HTR-8/SVneo (cell line): ENCODE measurements at regions not wholly inside any gene's neighbourhood (a gene's known extent, or its start where the extent isn't known, plus 50 kb on each side); places are given as distances from the start of the nearest gene placed in this dataset.
"Not testable (repeated sequence)": the region's sequence is repeated elsewhere in the genome, so short reads cannot be mapped to it uniquely, and the experiment has no call there.

Experiments
- DNase-seq: peaks from one replicate; pipeline ENCODE4 v3.0.0; 2011; ENCODE audit warnings: low spot score, mixed read lengths; ENCODE audit not compliant: insufficient read length
- FAIRE-seq: peaks from 2 replicates; lab custom pipeline; 2011; peaks lifted over from hg19 to GRCh38; lab: Jason Lieb, UNC

DNA sequence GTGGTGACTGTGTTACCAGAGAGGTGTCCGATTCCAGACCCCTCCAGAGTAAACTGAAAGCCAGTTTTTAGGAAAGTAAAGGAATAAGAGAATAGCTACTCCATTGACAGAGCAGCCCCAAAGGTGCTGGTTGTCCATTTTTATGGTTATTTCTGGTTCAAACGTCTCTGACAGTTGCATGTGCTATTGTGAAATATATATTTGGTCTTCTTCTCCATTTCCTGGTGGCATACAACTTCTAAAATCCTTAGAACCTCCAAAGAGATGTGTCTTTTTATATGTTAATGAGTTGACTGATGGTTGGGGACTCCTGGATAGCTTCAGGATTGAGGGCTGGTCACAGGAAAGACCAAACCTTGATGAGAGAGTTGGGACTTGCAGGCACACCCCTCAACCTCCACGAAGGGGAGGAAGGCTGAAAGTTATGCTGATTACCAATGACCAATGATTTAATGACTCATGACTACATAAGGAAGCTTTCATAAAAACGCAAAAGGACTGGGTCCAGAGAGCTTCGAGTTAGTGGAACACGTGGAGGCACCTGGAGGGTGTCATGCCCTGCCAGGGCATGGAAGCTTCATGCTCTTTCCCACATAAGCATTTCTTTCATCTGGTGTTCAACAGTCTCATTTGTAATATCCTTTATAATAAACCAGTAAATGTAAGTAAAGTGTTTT, 100.7 kb downstream of the SLC16A1 start:
- FAIRE-seq, result no peak

DNA sequence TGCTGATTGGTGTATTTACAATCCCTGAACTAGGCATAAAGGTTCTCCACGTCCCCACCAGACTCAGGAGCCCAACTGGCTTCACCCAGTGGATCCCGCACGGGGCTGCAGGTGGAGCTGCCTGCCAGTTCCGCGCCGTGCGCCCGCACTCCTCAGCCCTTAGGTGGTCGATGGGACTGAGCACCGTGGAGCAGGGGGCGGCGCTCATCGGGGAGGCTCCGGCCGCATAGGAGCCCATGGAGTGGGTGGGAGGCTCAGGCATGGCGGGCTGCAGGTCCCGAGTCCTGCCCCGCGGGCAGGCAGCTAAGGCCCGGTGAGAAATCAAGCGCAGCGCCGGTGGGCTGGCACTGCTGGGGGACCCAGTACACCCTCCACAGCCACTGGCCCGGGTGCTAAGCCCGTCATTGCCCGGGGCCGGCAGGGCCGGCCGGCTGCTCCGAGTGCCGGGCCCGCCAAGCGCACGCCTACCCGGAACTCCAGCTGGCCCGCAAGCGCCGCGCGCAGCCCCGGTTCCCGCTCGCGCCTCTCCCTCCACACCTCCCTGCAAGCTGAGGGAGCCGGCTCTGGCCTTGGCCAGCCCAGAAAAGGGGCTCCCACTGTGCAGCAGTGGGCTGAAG, 101.5 kb downstream of the SLC16A1 start:
- DNase-seq, FAIRE-seq: not testable (repeated sequence)

More for the DNA sequence above, 100.7 kb downstream of the SLC16A1 start:
- no peak for DNase-seq

DNA sequence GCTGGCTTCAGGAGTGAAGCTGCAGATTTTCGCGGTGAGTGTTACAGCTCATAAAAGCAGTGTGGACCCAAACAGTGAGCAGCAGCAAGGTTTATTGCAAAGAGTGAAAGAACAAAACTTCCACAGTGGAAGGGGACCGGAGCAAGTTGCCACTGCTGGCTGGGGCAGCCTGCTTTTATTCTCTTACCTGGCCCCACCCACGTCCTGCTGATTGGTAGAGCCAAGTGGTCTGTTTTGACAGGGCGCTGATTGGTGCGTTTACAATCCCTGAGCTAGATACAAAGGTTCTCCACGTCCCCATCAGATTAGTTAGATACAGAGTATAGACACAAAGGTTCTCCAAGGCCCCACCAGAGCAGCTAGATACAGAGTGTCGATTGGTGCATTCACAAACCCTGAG, 102.1 kb downstream of the SLC16A1 start:
- FAIRE-seq, DNase-seq: not testable (repeated sequence)

DNA sequence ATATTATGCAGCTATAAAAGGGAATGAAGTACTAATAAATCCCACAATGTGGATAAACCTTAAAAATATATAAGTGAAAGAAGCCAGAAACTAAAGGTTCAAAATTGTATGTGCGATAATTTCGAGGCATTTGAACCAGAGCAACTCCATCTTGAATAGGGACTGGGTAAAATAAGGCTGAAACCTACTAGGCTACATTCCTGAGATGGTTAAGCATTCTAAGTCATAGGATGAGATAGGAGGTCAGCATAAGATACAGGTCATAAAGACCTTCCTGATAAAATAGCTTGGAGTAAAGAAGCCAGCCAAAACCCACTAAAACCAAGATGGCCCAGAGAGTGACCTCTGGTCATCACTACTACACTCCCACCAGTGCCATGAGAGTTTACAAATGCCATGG, 103.1 kb downstream of the SLC16A1 start:
- DNase-seq (no peak), FAIRE-seq (no peak)

DNA sequence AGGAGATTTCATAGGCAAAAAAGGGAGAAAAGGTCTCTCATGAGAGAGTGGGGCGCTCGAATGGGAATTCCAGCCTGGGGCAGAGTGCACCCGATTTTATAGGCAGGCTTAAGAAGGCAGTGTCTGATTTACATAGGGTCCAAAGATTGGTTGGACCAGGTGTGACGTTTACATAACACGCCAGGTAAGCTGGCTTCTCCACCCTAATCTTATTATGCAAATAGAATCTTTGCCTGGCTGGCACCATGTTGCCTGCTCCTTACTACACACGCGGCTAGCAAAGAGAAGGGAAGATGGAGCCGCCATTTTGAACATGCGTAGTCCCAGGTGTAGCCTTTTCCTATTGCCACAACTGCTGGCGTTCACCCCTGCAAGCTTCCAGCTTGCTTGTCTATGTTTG, 103.7 kb downstream of the SLC16A1 start:
- no peak for FAIRE-seq
- DNase-seq, result no peak

DNA sequence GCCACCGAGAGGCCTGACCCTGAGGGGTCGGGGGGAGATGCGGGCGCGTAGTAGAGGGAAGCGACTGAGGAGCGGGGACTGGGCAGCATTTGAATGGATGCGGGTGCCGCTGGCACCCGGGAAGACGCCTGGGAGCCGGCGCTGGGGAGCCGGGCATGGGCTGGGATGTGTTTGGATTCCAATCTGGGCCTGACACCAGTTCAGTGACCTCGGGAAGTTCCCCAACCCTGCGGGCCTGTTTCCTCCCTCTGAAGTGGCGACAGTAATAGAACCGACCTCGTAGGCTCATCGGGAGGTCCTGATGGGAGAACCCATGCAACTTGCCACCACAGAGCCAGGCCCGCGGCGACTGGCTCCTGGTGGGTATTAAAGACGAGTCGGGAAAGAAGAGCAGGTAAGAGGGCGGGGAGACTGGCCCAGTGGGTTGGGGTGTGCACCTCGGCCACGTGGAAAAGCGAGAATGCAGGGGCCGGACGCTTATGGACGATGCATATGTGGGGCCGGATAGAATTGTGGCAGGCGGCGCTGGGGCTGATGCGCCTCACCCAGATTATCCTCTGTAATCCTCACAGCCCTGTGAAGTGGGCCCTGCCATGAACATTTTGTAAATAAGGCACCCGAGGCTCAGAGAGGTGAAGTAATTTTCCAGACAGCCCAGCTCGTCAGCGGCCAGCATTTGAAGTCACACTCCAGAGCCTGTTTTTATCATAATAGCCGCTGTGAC, 105.8 kb downstream of the SLC16A1 start:
- no peak for DNase-seq
- FAIRE-seq, result no peak

DNA sequence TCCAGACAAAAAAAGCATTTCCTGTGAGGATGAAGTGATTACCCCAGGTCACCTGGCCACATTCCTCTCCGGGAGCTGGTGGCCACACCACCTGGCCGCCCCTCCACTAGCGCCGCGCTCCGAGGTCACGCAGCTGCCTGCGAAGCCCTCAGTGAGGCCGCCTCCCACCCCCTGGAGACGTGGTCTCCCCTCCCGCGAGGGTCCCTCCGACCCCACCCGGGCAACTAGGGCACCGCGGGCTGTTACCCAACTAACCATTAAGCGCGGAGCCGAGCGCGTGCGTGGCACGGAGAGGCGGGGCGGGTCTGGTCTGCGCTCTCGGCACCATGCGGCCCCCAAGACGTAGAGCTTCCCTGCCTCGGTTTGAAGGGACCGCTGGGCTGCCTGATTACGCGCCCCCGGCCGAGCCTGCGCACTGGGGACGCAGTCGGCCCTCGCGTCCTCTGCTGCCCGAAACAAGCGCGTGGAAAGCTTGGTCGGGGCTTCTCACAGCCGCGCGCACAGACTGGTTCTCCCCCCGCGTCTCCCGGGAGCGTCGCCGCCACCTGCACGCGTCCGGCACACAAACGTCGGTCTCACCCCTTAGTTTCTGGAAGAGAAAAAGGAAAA, 106.5 kb downstream of the SLC16A1 start:
- no peak for FAIRE-seq
- DNase-seq, result peak; percentile 51

DNA sequence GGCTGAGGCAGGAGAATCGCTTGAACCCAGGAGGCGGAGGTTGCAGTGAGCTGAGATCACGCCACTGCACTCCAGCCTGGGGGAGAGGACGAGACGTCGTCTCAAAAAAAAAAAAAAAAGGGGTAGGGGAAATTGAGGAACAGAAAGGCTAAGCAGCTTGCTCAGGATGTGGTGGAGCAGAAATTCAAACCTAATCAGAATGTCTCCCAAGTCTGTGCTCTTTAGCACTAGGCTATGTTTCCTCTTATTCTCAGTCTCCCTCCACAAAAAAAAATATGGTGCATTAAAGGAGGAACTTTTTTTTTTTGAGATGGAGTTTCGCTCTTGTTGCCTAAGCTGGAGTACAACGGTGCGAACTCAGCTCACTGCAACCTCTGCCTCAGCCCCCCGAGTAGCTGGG, 114.2 kb downstream of the SLC16A1 start:
- DNase-seq (no peak), FAIRE-seq (no peak)

DNA sequence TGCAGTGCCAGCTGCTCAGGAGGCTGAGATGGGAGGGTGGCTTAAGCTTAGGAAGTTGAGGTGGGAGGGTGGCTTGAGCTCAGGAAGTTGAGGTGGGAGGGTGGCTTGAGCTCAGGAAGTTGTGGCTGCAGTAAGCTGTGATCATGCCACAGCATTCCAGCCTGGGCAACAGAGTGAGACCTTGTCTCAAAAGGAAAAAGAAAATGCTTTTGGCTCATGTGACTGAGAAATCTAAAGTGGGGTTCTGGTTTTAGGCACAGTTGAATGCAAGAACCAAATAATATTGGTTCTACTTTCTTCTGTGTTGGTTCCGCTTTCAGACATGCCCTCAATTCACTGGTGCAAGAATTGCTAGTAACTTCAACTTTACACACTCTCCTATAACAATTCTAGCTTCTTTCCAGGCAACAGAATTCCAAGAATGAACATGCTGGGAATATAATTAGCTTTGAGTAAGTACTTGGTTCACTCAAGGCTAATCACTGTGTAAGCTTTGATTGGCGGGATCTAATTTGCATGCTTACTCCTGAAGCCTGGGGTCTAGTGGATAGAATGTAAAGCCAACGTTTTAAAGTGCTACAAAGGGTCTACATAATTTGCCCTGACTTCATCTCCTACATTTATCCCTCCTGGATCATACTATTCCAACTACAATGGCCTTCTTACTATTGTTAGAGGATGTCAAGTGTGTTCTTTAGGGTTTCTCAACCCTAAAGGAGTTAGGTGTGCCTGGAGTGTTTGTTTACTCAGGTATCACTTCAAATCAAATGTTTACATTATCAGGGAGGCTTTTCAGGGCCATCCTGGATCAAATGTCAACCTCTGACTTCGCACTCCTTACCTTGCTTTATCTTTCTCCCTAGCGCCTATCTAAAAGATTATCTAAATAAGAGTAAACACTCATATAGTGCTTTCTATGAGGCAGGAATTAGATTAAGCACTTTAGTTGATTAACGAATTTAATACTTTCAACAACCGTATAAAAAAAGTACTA, 115.1 kb downstream of the SLC16A1 start:
- FAIRE-seq, result no peak
- no peak for DNase-seq

DNA sequence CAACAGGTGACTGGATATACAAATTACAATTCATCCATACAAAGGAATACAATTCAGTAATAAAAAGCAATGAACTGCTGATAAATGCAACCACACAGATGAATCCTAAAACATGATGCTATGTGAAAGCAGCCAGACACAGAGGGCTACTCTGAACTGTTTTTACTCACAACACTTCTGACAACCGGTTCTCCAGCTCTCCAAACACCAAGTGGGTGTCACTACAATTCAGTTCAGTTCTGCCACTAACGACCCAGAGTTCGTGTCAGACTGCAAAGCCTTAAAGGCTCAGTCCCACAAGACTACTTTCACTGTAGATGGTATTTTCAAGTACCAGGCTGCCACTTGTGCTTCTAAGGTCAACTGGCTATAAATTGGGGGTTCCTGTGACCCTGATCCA, 119.4 kb downstream of the SLC16A1 start:
- FAIRE-seq, result no peak
- no peak for DNase-seq

DNA sequence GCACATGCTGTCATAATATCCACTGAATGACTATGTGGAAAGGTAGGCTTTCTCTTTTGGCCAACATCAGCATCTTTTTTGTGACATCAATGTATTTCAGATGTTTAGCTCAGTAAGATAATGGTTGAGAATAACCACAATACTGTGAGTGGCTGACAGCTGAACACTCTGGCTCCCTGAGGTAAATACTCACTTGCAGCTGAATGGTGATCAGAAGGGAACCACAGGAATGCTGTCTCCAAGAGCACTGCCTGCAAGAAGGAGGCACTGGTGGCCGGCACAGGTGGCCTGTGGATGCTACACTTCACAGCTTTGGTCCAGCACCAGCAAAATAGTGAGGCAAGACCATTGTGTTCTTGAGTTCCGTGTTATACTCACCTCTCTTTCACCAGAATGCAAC, 118.7 kb upstream of the PPM1J start:
- DNase-seq, result no peak
- no peak for FAIRE-seq

DNA sequence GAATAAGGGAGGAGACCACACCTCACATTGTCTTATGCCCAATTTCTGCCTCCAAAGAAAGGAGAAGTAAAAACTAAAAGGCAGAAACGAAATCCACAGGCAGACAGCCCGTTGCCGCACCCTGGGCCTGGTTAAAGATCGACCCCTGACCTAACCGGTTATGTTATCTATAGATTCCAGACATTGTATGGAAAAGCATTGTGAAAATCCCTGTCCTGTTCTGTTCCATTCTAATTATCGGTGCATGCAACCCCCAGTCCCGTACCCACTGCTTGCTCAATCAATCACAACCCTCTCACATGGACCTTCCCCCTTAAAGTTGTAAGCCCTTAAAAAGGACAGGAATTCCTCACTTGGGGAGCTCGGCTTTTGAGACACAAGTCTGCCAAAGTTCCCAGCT, 117.1 kb upstream of the PPM1J start:
- FAIRE-seq, result not testable (repeated sequence)

DNA sequence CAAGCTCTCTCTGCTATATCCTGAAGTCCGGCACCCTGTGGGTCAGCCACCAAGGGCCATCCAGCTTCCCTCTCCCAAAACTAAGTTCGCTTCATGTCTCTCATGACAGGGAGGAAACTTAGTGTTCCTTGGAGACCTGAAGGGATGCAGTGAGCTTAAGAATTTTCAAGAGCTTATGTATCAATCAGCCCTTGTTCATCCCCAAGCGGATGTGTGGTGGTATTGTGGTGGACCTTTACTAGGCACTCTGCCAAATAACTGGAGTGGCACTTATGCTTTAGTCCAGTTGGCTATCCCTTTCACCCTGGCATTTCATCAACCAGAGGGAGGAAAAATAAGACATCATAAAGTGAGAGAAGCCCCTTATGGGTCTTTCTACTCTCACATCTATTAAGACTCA, 114.6 kb upstream of the PPM1J start:
- not testable (repeated sequence) for DNase-seq, FAIRE-seq

More for the DNA sequence above, 117.1 kb upstream of the PPM1J start:
- not testable (repeated sequence) for DNase-seq

DNA sequence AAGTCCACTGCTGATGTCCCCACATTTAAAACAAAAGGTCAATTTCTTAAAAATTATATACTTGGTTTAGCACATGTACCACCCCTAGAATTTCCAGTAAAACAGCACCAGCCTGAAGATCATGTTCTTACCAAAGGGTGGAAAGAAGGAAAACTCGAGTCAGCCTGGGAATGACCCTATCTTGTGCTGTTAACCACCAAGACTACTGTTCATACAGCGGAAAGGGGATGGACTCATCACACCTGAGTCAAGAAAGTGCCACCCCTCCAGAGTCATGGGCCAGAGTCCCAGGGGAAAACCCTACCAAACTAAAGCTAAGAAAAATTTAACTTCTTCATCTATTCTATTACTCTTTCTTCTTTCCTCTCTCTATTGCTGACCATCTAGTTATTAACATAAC, 113.6 kb upstream of the PPM1J start:
- FAIRE-seq (no peak), DNase-seq (no peak)

DNA sequence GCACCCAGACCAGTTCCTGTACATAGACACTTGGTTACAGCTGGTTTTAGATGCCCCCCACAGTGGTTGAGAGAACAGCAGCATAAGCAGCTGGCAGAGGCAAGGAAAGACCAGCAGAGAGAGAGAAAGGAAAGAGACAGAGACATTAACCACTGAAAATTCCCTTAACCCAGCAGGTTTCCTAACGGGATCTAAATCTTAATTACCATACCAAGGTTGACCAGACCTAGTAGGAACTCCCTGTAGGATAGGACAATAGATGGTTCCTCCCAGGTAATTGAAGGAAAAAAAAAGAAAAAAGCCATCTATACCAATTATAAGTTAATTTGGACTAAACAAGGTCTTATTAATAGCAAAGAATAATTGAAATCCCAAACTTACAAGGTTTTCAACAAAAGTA, 112.3 kb upstream of the PPM1J start:
- DNase-seq, FAIRE-seq: not testable (repeated sequence)

DNA sequence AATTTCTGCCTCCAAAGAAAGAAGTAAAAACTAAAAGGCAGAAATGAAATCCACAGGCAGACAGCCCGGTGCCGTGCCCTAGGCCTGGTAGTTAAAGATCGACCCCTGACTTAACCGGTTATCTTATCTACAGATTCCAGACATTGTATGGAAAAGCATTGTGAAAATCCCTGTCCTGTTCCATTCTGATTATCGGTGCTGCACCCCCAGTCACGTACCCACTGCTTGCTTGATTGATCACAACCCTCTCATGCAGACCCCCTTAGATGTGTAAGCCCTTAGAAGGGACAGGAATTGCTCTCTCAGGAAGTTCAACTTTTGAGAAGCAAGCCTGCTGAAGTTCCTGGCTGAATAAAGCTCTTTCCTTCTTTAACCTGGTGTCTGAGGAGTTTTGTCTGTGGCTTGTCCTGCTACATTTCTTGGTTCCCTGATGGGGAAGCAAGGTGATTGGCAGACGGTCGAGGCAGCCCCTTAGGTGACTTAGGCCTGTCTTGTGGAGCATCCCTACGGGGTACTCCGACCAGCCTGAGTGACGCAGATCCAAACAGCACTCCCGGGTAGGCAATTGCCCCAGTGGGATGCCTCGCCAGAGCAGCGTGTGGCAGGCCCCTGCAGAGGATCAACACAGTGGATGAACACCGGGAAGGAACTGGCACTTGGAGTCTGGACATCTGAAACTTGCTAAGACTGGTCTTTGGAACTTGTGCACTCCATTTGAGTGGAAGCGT, 111.2 kb upstream of the PPM1J start:
- FAIRE-seq (no peak), DNase-seq (no peak)

DNA sequence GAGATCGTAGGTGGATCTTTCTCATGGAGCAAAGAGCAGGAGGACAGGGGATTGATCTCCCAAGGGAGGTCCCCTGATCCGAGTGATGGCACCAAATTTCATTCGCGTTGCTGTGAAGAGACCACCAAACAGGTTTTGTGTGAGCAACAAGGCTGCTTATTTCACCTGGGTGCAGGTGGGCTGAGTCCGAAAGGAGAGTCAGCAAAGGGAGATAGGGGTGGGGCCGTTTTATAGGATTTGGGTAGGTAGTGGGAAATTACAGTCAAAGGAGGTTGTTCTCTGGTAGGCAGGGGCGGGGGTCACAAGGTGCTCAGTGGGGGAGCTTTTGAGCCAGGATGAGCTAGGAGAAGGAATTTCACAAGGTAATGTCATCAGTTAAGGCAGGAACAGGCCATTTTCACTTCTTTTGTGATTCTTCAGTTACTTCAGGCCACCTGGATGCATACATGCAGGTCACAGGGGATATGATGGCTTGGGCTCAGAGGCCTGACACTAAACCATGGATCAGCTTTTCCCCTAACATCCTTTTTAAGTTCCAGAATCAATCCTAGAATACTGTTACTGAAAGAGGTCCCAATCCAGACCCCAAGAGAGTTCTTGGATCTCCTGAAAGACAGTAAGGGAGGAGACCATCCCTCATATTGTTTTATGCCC, 110.6 kb upstream of the PPM1J start:
- not testable (repeated sequence) for DNase-seq, FAIRE-seq

DNA sequence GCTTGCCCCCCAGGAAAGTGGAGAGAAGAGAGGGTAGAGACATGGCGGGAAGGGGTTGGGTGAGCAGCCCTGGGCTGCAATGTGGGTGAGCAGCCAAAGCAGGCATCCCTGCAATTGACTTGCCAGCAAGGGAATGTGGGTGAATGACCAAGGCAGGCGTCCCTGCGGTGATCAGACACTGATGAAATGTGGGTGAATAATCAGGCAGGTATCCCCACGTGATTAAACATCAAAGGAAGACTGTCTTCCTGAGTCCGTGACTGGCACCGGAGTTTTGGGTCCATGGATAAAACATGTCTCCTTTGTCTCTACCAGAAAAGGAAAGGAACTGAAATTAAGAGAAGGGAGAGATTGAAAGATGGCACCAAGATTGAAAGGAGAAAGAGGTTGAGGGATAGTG, 109.9 kb upstream of the PPM1J start:
- DNase-seq, FAIRE-seq: not testable (repeated sequence)
